Sigmoid colon (tissue), 4 donors: ENCODE measurements at regions not wholly inside any gene's neighbourhood (a gene's known extent, or its start where the extent isn't known, plus 50 kb on each side); places are given as distances from the start of the nearest gene placed in this dataset.

Experiments
- CTCF ChIP-seq, 4 experiments: fragments of 450-650 bp in 3 of 4; fragments of 200-600 bp in 1 of 4; IDR thresholded peaks; one replicate each; pipeline ENCODE4 v1.5.1; 2016 to 2019; ENCODE audit warnings: antibody characterized with exemption in 4 of 4, mild to moderate bottlenecking in 3 of 4, moderate library complexity in 2 of 4
- EP300 ChIP-seq, 4 donors: sonication (generic); formaldehyde crosslinking; IDR thresholded peaks; one replicate each; pipeline ENCODE4 v1.6.1; 2017; ENCODE audit warnings: antibody characterized with exemption in 4 of 4
- POLR2A ChIP-seq, 2 donors: fragments of 450-650 bp; IDR thresholded peaks; one replicate each; pipeline ENCODE4 v1.6.1; 2016; ENCODE audit warnings: antibody characterized with exemption in 2 of 2, mild to moderate bottlenecking in 2 of 2, moderate library complexity in 2 of 2
- POLR2AphosphoS5 ChIP-seq, 4 donors: sonication (generic); formaldehyde crosslinking; IDR thresholded peaks; one replicate each; pipeline ENCODE4 v1.6.1; 2017; ENCODE audit warnings: antibody characterized with exemption in 4 of 4

- TF ChIP-seq POLR2AphosphoS5 (IDR thresholded peaks at IDR 0.05) (no peak), POLR2A (IDR thresholded peaks at IDR 0.05) (no peak), CTCF (IDR thresholded peaks at IDR 0.05) (no peak), EP300 (IDR thresholded peaks at IDR 0.05) (no peak)
These were observed 1696.9 kb upstream of the WWC1 start for GRCh38 chr5:166594567-166594966.
